SK-N-SH (cell line): ENCODE measurements at regions not wholly inside any gene's neighbourhood (a gene's known extent, or its start where the extent isn't known, plus 50 kb on each side); places are given as distances from the start of the nearest gene placed in this dataset.

Experiments
- CHD2 ChIP-seq: fragments of 150-350 bp; IDR thresholded peaks from 2 replicates; pipeline ENCODE4 v1.6.1; 2018; ENCODE audit warnings: low read length; ENCODE audit not compliant: partially characterized antibody
- CTCF ChIP-seq: fragments of 200-600 bp; sonication (generic); IDR thresholded peaks from 2 replicates; pipeline ENCODE4 v1.6.1; 2017; ENCODE audit warnings: antibody characterized with exemption, mild to moderate bottlenecking, moderate library complexity
- EP300 ChIP-seq, 2 experiments: IDR thresholded peaks; 2 replicates each; pipeline versions ENCODE4 v1.4.0 to v1.6.1; 2012; ENCODE audit warnings: borderline replicate concordance in 1 of 2, low read depth in 1 of 2, low read length in 1 of 2
- FOXM1 ChIP-seq: IDR thresholded peaks from 2 replicates; pipeline ENCODE4 v1.4.0; 2012; ENCODE audit warnings: low read depth, mild to moderate bottlenecking
- GABPA ChIP-seq: IDR thresholded peaks from 2 replicates; pipeline ENCODE4 v1.4.0; 2012; ENCODE audit warnings: low read depth, mild to moderate bottlenecking
- NFIC ChIP-seq: IDR thresholded peaks from 2 replicates; pipeline ENCODE4 v1.4.0; 2012; ENCODE audit warnings: borderline replicate concordance
- POLR2AphosphoS5 ChIP-seq: IDR thresholded peaks from 2 replicates; pipeline ENCODE4 v1.6.1; 2012; ENCODE audit warnings: low read depth, low read length
- RAD21 ChIP-seq: IDR thresholded peaks from 2 replicates; pipeline ENCODE4 v1.6.1; 2012; ENCODE audit warnings: mild to moderate bottlenecking, low read length
- RFX5 ChIP-seq: IDR thresholded peaks from 2 replicates; pipeline ENCODE4 v1.6.1; 2012; ENCODE audit warnings: mild to moderate bottlenecking, improper control_type of control experiment, low read length
- TAF1 ChIP-seq: IDR thresholded peaks from 2 replicates; pipeline ENCODE4 v1.6.1; 2012; ENCODE audit warnings: low read depth, mild to moderate bottlenecking, low read length, moderate library complexity, borderline replicate concordance
- USF2 ChIP-seq: fragments of 150-350 bp; IDR thresholded peaks from 2 replicates; pipeline ENCODE4 v1.6.1; 2017; ENCODE audit warnings: antibody characterized with exemption, low read length, low read depth, borderline replicate concordance
- TF ChIP-seq, protein P1 (sequence below): IDR thresholded peaks from 2 replicates; pipeline ENCODE4 v1.6.1; 2012; ENCODE audit warnings: mild to moderate bottlenecking, low read depth, low read length, moderate library complexity

DNA sequence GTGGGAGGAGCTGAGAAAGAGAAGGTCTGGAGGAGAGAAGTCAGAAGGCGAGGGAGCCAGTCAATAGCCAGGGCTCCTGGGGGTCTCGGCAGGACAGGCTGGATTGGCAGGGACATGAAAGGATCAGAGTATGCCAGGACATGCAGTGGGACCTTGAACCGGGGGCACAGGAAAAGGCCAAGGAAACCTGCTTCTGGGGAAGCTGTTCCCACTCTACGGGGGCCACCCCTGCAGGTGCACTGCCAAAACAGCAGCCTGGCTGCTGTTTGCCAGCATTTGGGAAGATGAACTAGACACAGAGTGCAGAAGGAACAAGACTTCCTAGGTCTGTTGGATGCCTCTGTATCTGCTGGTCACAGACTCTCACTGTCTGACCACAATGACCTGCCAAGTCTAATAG lies 194.9 kb upstream of the PRSS58 start:
- TF ChIP-seq, protein P1, sequence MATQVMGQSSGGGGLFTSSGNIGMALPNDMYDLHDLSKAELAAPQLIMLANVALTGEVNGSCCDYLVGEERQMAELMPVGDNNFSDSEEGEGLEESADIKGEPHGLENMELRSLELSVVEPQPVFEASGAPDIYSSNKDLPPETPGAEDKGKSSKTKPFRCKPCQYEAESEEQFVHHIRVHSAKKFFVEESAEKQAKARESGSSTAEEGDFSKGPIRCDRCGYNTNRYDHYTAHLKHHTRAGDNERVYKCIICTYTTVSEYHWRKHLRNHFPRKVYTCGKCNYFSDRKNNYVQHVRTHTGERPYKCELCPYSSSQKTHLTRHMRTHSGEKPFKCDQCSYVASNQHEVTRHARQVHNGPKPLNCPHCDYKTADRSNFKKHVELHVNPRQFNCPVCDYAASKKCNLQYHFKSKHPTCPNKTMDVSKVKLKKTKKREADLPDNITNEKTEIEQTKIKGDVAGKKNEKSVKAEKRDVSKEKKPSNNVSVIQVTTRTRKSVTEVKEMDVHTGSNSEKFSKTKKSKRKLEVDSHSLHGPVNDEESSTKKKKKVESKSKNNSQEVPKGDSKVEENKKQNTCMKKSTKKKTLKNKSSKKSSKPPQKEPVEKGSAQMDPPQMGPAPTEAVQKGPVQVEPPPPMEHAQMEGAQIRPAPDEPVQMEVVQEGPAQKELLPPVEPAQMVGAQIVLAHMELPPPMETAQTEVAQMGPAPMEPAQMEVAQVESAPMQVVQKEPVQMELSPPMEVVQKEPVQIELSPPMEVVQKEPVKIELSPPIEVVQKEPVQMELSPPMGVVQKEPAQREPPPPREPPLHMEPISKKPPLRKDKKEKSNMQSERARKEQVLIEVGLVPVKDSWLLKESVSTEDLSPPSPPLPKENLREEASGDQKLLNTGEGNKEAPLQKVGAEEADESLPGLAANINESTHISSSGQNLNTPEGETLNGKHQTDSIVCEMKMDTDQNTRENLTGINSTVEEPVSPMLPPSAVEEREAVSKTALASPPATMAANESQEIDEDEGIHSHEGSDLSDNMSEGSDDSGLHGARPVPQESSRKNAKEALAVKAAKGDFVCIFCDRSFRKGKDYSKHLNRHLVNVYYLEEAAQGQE = no peak
- TF ChIP-seq CTCF (no peak), USF2 (no peak), EP300 (IDR thresholded peaks at IDR 0.05; ENCODE audit: borderline replicate concordance in 1 of 2, low read depth in 1 of 2, low read length in 1 of 2) (no peak), RFX5 (no peak), GABPA (no peak), RAD21 (no peak), POLR2AphosphoS5 (no peak), CHD2 (no peak), NFIC (no peak), TAF1 (no peak), FOXM1 (no peak)
